ENCODE measurements at regions not wholly inside any gene's neighbourhood (a gene's known extent, or its start where the extent isn't known, plus 50 kb on each side); places are given as distances from the start of the nearest gene placed in this dataset.

DNA sequence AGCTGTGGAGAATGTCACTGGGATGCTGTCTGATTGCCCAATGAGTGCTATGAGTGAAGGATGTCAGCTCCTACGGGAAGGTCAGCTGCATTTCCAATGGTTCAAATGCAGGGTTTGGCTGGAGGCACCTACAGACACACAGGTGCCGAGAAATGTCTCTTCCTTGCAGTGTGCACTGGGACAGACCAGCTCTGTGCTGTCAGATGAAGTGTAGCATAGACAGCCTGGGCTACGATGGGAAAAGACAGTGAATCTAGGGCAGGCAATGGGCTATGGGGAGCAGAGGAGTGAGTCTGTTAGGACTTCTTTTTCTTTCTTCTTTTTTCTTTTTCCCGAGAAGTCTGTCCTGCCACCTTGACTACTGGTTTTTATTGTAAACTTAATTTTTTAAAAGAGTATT is 223.1 kb upstream of the EOMES start:
- no peak for DNase-seq

DNA sequence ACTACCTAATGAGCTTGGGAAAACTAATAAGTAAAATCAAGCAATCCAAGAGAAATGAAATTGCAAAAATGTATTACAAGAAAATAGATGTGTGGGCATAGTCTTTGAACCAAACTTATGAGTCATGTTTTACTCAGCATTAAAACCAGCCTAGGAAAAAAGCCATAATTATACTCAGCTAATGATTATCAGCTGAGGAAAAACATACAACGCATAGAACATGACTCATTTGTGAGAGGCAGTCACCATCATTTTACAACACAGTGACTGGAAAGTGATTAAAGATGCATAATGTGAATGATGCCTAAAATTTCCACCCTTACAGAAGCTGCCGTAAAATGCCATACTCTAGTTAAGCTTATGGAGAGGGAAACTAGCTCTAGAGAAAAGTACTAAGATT is 238.0 kb upstream of the EOMES start:
- no peak for DNase-seq

DNA sequence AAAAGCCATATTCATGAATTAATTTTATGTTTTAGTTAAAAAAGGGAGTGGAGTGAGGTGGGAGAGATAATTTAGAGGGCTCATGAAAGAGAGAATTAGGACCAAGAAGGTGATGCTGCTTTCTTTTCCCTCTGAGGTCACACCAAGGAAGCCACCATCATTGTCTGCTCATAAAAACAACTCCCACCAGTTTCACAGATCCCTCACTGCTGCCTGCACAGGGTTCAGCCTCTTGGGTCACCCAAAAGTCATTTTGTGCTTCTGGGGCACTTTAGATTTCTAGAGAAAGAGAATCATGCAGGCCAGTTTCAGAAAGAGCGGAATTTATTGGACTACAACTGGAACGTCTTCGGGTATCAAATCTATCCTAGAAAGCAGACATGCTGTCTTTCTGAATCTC is 241.4 kb upstream of the EOMES start:
- no peak for DNase-seq

DNA sequence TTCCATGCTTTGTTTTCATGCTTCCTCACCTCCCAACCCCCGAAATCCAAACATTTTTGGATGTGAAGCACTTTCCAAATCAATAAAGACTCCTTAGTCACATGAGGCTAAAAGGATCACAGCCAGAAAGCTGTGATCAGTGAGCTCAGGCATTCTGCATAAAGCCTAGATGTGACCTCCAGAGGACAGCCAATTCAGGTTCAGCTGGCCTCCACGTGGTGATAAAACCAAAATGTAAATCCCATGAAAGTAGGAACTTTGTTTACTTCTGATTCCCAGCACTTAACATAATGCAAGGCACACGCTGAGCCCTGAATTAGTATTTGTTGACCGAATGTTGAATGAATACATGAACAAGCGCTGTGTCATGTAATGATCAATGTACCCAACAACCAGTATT is 249.5 kb upstream of the EOMES start:
- DNase-seq = no peak

DNA sequence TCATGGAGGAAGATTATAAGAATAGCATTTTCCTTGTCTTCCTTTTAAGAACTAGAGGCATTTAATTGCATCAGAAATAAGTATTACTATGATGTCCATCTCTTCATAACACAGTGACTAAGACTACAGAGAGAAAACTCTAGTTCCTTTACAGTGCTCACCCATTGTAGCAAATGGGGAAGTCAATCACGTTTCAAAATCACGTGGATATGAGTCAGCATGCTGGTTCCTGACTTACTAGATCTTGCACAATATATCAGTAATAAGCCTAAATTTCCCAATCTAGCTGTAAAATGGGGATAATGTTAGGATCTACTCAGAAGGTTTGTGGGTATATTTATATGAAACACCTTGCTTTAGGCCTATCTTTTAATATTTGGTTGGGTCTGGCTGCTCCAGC is 254.8 kb upstream of the EOMES start:
- DNase-seq = no peak

DNA sequence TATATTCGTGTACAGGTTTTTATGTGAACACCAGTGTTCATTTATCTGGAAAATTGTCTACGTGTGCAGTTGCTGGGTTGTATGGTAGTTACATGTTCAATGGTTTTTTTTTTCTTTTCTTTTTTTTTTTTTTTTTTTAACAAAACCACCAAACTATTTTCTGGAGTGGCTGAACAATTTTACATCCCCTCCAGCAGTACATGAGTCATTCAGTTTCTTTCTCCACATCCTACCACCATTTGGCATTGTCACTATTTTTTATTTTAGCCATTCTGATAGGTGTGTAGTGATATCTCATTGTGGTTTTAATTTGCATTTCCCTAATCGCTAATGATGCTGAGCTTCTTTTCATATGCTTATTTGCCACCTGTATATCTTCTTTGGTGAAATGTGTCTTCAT is 256.3 kb upstream of the EOMES start:
- no peak for DNase-seq

DNA sequence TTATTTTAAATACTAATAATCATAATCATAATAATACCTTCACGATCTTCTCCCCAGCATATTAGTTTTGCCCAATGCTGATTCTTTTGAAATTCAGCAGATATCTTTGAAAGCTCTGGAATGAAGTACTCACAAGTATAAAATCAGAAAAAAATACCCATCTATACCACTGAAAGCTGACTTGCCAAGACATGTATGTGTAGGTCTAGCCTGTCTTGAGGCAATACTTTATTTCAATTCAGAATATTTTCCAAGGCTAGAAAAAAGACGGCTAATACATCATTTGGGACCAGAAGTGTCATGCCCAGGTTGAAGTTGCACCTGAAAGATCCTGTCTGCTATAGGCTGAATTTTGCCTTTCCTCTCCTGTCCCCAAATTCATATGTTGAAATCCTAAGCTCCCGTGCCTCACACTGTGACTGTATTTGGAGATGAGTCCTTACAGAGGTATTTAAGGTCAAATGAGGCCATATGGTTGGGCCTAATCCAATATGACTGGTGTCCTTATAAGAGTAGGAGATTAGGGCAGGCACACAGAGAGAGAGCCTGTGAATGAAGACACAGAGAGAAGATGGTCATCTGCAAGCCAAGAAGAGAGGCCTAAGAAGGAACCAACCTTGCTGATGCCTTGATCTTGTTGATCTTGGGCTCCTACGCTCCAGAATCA is 255.9 kb upstream of the CMC1 start:
- peak; percentile 92 for DNase-seq

DNA sequence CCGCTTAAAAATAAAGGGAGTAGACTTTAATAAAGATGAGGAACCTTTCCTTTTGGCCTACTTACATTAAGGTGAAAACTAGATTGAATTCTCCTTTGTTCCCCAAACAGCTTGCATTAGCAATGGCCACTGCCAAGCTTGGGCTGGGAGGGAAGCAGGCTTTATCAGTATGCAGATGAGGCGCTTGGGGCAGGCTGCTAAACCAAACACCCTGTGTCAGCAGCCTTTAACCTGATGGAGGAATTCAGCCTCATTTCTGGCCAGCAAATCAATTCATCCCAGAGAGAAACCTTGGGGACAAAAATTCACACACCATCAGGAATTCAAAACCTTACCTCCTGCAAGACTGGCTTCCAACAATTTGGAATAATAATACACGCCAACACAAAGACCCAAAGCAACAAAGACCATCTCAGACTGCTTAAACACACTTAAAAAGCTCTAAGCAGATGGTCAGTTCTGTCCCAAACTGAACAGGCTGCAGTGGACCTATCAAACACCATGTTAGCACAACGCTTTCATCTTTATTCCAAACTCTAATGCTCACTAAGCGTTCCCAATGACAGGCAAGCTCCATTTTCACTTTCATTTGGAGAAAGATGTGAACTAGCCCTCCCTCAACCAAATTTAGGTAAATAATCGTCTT is 255.1 kb upstream of the CMC1 start:
- DNase-seq = peak; percentile 12

DNA sequence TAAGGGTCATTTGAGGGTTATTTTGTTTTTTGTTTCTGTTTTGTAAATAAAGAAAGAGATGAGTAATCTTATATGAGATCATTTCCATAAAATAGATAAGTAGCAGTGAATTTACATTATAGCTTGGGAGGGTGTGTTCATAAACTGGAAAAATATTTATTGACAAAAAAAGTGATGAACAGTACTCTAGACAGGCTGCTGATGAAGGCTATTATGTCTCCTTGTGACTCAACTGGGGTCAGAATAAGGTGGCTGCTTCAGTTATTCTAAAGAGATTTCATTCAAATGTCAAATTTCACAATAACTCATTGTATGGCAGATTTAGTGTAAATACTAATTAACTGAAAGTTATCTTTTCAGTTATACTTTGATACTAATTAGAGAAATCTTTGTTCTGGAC is 251.1 kb upstream of the CMC1 start:
- no peak for DNase-seq

DNA sequence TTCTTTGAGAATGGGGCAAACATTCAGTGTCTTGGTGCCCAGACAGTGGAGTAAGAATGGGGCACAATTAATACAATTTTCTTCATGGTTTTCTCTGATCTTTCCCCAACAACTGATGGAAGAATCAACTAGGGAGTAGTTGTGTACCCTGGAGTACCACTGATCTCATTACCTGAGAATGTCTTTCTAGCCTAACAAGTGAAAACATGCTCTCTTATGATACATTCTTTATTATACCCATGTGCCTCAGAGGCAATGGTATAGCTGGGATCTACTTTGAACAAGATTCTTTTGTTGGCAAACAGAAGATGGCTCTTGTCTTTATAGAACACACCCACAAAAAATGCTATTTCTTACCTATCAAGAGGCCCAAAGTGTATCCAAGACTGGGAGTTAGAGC is 250.6 kb upstream of the CMC1 start:
- DNase-seq = no peak

DNA sequence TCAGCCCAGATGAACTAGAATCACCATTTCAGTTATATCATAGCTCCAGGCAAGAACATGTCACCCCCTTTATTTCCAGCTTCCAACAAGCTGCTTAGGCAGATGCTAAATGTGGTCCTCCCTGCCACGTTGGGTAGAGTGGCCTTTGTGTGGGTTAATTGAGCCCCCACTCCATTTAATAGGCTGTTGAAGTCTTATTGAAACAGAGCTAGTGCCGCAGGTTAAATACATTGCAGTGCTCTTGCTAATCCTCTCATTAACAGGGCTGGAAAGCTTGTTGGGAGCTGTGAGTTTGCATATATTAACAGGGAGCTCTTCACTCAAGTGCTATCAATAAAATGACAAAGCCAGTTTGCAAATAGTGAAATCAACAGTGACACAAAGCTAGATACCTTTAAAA is 248.4 kb upstream of the CMC1 start:
- peak; percentile 79 for DNase-seq

DNA sequence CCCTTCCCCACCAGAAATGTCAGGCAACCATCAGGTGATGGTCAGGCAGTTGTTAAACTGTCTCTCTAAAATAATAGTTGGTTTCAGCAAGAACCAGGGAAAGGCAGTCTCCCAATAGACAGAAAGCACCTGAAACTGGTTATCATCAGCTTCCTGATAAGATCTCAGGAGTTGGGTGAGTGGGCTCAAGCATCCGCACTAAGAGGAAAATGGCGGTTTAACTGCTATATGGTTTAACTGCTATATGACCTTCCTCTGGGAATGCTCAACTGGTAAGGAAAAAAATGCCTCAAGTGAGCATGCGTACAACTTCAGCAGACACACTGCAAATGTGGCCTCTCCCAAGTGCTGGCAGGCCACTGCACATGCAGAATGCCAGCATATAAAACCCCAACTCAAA is 240.8 kb upstream of the CMC1 start:
- no peak for DNase-seq

DNA sequence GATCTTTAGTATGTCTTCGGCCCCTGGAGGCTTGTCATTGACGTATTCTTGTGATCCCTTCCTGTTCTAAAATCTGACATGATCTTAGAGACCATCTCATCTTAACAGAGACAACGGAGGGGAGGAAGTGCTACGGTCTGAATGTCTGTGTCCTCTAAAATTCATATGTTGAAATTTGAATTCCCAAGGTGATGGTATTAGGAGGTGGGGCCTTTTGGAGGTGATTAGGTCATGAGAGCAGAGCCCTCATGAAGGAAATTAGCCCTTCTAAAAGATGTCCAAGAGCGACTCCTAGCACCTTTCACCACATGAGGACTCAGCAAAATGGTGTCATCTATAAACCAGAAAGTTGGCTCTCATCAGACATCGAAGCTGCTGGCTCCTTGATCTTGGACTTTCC is 233.2 kb upstream of the CMC1 start:
- DNase-seq = no peak

DNA sequence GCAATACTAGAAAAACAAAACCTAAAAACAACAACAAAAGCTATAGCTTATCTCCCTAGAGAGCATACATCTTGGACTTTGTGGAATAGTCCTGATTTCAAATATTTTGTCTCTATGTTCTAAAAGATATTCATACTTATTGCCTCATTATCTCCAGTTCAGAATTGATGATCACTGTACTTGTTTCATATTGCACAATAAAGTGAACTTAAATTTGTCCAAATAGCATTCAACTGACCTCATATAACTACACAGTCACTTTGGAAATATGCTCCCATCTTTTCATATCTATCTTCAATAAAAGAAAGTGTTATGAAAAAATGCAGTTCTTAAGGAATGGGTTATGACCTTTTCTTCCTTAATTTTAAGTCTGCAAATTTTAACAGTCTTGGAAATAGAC is 228.6 kb upstream of the CMC1 start:
- DNase-seq = no peak

DNA sequence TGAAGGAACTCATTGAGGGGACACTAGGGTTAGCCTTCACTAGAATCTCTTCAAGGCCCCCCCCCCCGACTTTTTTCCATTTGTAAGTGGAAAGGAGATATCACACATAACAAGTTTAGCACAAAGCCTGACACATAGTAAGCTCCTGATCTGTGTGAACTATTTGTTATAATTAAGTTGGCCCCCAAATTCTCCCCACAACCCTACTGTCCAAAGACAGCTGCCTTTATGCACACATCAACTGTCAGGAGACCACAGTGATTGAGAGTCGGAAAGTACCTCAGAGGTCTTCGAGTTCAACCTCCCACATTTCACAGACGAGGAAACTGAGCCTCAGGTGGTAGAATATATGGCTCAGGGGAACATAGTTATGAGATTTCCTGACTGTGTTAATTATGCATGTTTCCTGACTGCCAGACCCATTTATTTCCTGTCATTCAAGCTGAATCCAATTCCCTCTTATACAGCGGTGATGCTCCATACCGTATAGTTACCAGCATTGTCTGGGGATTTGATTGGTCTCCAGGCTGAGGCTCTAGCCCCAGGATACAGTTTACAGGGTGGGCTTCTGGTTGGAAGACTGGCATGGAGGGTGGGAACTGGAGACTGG is 227.4 kb upstream of the CMC1 start:
- no peak for DNase-seq

DNA sequence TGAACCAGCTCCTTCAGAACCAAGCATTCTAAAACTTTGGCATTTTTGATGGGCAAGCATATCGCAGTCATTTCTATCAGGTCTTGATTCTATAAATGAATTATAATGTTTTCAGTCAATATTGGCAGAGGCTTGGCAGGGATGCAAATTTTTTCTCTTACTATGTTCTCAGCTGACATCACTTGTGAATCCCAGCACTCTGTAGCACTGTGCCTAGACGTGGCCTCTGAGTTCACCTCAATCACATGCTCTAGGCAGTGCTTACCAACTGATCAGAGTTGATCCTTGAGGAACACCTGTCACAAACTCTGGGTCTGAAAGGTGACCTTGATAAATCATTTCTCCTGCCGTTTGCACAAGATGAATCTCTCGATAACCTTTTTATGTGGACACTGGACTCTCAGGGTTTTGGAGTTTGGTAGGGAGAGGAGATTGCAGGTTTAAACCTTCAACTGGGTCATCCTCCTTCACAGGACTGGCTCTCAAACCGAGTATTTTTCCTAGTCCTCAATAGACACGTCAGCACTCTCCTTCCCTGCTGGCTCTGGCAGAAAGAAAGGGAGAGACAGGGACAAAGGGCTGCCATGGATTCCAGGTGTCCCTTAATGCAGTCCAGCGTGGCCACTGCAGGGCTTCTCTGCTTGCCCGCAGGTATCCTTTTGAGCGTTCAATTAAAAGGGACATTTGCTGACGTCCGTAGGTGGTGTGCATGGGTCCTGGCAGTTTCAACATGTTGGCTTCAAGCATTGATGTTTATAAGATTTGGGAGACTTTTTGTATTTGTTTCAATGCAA is 222.3 kb upstream of the CMC1 start:
- DNase-seq = no peak

DNA sequence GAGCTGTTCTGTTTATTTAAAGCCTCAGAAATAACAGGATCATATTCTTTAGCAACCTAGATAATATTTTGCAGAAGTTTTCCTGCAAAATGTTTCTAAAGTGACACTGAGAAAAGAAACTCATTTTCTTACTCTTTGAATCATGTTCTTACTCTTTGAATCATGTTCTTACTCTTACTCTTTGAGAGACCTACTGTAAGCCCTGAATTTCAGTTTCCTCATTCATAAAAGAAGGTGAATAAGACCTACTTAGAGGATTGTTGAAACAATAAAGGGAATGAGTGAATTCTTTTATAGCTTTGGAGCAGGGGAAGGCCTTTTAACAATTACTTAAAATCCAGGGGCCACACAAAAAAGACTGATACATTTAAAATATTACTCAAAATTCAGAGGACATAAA is 221.7 kb upstream of the CMC1 start:
- no peak for DNase-seq

DNA sequence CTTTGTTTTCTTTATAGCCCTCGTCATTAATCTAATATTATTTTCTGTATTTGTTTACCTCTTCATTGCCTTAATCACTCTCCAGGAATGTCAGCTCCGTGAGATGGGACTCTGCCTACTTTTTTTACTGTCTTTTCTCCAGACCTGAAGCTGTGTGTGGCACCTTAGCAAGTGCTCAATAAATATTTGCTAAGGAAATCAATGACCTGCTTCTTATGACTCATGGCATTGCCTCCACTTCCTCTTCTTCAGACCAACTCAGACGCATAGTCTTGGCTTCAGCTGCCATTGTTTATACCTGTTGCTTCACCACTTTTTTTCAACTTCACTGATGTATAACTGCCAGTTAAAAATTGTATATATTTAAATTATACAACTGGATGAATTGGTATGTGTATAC is 218.5 kb upstream of the CMC1 start:
- no peak for DNase-seq

DNA sequence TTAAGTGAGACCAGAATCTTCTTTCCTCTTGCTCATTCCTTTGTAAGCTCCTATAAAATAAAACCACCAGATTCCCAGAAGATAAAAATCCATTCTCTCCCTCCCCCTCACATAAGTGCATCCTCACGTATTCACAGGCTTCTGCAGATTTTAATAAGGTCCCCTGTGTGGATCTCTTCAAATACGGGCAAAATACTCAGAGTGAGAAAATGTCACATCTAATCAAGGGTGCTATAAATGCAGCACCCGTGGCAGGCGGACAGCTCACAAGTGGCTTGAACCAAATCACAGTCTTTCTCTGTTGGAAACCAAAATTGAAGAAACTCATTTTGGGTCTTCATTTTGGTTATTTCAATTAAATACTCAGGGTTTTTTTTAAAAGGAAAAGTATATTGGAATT is 212.9 kb upstream of the CMC1 start:
- DNase-seq = no peak

DNA sequence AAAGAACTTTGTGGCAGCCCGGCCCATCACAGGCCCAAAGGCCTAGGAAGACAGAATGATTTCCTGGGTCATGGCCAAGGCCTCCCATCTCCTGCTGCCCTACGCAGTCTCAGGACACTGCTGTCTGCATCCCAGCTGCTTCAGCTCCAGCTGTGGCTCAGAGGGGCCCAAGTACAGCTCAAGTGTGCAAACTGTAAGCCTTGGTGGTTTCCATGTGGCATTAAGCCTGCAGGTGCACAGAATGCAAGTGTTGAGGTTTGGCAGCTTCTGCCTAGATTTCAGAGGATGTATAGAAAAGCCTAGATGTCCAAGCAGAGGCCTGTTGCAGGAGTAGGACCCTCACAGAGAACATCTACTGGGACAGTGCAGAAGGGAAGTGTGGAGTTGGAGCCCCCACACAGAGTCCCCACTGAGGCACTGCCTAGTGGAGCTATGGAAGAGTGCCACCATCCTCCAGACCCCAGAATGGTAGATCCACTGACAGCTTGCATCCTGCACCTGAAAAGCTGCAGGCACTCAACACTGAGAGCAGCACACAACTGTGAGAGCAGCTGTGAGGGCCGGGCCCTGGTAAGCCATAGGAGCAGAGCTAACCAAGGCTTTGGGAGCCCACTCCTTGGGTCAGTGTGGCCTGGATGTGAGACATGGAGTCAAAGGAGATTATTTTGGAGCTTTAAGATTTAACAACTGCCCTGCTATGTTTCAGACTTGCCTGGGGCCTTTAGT is 208.2 kb upstream of the CMC1 start:
- DNase-seq = no peak

DNA sequence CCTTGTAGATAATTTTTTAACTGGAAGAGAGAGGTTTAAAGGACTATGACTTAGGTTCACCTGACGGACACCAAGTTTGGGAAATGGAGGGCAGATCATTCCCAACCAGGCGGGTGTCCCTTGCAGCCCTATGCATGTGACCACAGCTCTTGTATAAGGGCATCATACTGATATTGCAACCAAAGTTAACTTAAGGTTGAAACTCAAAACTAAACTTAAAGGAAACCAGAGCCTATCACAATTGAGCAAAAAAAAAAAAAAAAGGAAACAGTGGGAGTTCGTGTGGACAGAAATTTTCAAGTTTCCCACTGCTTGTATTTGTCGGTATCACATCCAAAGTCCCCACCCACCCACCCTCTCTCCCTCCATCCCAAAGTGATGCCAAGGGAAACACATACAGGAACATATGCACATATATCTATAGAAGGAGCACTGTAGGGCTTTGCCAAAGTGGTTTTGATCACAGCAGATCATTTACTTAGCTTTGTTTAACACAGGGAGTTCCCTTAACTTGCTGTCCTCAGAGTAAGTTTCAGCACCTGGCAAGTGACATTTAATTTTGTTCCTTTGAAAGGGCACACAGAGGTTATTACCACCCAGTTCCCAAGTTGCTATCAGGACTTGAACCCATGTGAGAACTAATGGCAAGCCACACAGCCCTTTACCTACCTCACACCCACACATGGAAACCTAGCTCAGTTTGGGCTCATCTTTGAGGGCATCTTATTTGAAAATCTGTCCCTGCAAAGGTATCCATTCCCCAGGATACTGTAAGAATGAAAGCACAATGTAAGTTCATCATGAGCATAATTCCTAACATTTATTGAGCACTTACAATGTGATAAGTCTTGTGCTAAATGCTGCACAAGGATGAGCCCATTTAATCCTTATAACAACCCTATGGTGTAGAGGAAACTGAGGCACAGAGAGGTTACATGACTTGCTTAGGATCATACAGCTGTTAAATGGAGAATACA is 204.5 kb upstream of the CMC1 start:
- no peak for DNase-seq

DNA sequence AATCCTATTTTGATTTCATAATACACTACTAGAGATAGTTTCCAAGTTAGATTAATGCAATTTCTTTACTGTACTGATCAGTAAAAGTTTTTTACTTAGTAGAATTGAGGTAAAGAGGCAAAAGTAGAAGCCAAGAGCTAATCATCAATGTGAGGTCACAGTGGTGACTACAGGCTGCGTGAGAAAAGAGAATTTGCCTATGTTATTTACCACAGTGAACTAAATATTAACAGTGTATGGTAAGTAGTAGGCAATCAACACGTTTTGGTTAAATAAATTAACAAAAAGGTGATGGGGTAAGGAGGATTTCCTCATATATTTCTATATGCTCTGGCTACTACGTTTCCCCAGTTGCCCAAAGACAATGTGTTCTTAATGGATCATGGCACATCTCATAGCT is 202.2 kb upstream of the CMC1 start:
- DNase-seq = no peak
